Epithelial cell of esophagus (primary cell): ENCODE measurements at regions not wholly inside any gene's neighbourhood (a gene's known extent, or its start where the extent isn't known, plus 50 kb on each side); places are given as distances from the start of the nearest gene placed in this dataset.
A peak's percentile ranks its signal among the peaks of the same experiment; 100 is the strongest.

Experiments used
- DNase-seq: peaks from one replicate; pipeline ENCODE4 v3.0.0; 2010; ENCODE audit warnings: low read depth
- H3K4me3 ChIP-seq: 2 replicates; pipeline ENCODE4 v1.5.1; 2011; ENCODE audit warnings: mild to moderate bottlenecking, low read length, control low read depth
- TF ChIP-seq, protein P1 (sequence below): IDR thresholded peaks from 2 replicates; pipeline ENCODE4 v1.5.1; 2011; ENCODE audit warnings: low read depth, mild to moderate bottlenecking, low read length, control low read depth, inconsistent platforms; ENCODE audit not compliant: insufficient read depth; ENCODE audit errors: missing control alignments

- no peak for DNase-seq
- TF ChIP-seq, protein P1, sequence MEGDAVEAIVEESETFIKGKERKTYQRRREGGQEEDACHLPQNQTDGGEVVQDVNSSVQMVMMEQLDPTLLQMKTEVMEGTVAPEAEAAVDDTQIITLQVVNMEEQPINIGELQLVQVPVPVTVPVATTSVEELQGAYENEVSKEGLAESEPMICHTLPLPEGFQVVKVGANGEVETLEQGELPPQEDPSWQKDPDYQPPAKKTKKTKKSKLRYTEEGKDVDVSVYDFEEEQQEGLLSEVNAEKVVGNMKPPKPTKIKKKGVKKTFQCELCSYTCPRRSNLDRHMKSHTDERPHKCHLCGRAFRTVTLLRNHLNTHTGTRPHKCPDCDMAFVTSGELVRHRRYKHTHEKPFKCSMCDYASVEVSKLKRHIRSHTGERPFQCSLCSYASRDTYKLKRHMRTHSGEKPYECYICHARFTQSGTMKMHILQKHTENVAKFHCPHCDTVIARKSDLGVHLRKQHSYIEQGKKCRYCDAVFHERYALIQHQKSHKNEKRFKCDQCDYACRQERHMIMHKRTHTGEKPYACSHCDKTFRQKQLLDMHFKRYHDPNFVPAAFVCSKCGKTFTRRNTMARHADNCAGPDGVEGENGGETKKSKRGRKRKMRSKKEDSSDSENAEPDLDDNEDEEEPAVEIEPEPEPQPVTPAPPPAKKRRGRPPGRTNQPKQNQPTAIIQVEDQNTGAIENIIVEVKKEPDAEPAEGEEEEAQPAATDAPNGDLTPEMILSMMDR: no peak
- no peak overlapping the region for H3K4me3 ChIP-seq
Measured at GRCh38 chr5:54908774-54909525, 76.4 kb downstream of the ESM1 start.

DNA sequence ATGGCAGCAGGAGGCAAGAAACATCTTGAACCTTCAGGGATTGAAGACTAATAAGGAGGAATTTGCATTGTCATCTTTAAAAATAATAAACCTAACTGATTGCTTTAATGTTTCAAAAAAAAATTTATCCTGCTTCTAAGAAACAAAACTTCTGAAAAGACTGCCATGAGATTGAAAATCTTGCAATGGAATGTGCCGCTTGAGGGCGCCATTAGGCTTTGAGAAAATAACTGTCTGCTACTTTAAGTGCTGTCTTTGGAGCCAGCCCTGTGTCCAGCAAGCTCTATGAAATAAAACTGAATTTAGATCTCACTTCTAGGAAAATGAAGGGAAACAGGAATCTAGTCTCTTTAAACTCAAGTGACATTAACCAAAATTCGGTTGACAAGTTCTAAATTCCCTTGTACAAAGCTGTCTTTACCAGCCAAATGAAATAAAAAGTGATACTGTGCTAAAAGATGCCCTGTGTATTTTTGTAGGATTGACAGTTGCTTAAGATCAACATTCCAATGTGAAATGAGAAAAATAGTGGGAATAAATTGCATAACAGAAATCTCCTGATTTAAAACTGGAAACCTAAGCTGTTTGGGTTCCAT lies 79.4 kb downstream of the ESM1 start:
- TF ChIP-seq, protein P1: peak; percentile 74
- no peak overlapping the region for H3K4me3 ChIP-seq
- peak; percentile 76 for DNase-seq

- TF ChIP-seq, protein P1: no peak
- no peak overlapping the region for H3K4me3 ChIP-seq
- no peak for DNase-seq
Measured at GRCh38 chr5:54905246-54905795, 80.1 kb downstream of the ESM1 start.

DNA sequence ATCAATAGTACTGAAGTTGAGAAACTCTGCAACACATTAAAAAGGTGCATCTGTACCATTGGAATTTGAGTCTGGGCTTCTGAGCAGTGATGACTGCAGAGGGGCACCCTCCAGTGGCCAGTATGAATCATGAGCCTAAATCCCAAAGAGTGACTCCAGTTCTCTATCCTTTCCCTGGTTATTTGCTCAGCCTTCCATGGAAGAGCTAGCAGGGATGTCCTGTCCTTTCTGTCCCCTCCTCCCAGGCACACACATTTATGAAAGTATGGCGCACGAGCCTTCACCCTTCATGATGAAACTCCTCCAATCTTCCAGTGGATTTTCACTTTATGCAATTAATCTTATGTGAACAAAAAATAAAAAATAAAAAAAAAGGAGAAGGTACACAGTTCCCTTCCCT lies 81.0 kb downstream of the ESM1 start:
- DNase-seq: peak; percentile 62
- no peak overlapping the region for H3K4me3 ChIP-seq
- TF ChIP-seq, protein P1: peak; percentile 66

DNA sequence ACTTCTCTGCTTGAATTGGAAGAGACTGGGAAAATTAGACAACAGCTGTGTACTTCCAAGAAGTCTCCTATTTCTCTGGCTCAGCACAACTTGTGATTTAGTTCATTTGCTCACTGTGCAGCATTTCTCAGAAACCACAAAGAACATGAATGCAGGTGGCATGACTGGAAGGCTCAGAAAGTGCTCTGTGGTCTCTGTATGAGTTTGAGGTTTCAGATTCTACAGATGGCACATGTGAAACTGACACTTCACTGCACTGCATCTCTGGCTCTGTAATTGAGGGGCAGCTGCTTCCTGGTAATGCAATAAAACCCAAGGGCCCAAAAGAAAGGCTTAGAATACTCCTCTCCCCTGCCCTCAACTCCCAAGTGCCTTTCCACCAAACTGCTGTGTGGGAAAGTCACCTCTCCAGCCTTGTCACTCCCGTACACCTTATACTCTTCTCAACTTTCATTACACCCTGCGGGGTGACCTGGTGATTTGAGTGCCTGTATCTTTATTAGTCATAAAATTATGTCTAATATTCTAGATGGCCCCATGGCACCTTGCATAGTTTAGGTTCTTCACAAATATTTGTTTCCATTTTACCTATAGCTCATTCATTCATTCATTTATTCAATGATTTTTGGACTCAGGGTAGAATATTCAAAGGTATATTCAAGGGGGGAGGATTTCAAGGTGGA lies 82.5 kb downstream of the ESM1 start:
- DNase-seq: no peak
- TF ChIP-seq, protein P1: no peak
- no peak overlapping the region for H3K4me3 ChIP-seq

- TF ChIP-seq, protein P1: no peak
- peak; percentile 63 for DNase-seq
- no peak overlapping the region for H3K4me3 ChIP-seq
Measured at GRCh38 chr5:54900984-54901725, 84.2 kb downstream of the ESM1 start.
